GM23338 (cell line): ENCODE measurements at regions not wholly inside any gene's neighbourhood (a gene's known extent, or its start where the extent isn't known, plus 50 kb on each side); places are given as distances from the start of the nearest gene placed in this dataset.

Experiments
- ATAC-seq: fragments of 200-7000 bp; cut with Tn5 transposase; 3 replicates; pipeline ENCODE4 v1.9.1; 2020
- DNase-seq: peaks from one replicate; pipeline ENCODE4 v3.0.0-alpha.2; 2015; ENCODE audit warnings: low spot score
- H2AFZ ChIP-seq: fragments of 200-600 bp; sonication (generic); 2 replicates; pipeline ENCODE4 v1.8.0; 2016; ENCODE audit warnings: antibody characterized with exemption, mild to moderate bottlenecking, moderate library complexity
- H3F3A ChIP-seq: fragments of 200-600 bp; sonication (generic); replicated peaks from 2 replicates; pipeline ENCODE4 v1.8.0; 2017; ENCODE audit warnings: antibody characterized with exemption, mixed run types, low read depth
- H3K27ac ChIP-seq: fragments of 200-600 bp; sonication (generic); 2 replicates; pipeline ENCODE4 v1.6.1; 2016; ENCODE audit warnings: low read depth
- H3K27me3 ChIP-seq: fragments of 200-600 bp; sonication (generic); 2 replicates; pipeline ENCODE4 v1.8.0; 2016; ENCODE audit warnings: mild to moderate bottlenecking, mixed run types, moderate library complexity; ENCODE audit not compliant: insufficient read depth
- H3K36me3 ChIP-seq: fragments of 200-600 bp; sonication (generic); 2 replicates; pipeline ENCODE4 v1.8.0; 2016; ENCODE audit warnings: mild to moderate bottlenecking; ENCODE audit not compliant: insufficient read depth
- H3K4me1 ChIP-seq: fragments of 200-600 bp; sonication (generic); 2 replicates; pipeline ENCODE4 v1.8.0; 2016; ENCODE audit warnings: mild to moderate bottlenecking, moderate library complexity; ENCODE audit not compliant: insufficient read depth
- H3K4me2 ChIP-seq: fragments of 200-600 bp; sonication (generic); 2 replicates; pipeline ENCODE4 v1.7.1; 2017; ENCODE audit warnings: mixed run types
- H3K4me3 ChIP-seq: fragments of 200-600 bp; sonication (generic); 2 replicates; pipeline ENCODE4 v1.6.1; 2016; ENCODE audit warnings: mixed run types
- H3K79me2 ChIP-seq: fragments of 200-600 bp; sonication (generic); replicated peaks from 2 replicates; pipeline ENCODE4 v1.8.0; 2017; ENCODE audit warnings: mild to moderate bottlenecking; ENCODE audit not compliant: insufficient read depth
- H3K9me2 ChIP-seq: fragments of 200-600 bp; sonication (generic); 2 replicates; pipeline ENCODE4 v1.8.0; 2017; ENCODE audit not compliant: insufficient read depth
- H4K20me1 ChIP-seq: fragments of 200-600 bp; sonication (generic); replicated peaks from 2 replicates; pipeline ENCODE4 v1.8.0; 2017; ENCODE audit warnings: mild to moderate bottlenecking; ENCODE audit not compliant: insufficient read depth
- H3K27ac Mint-ChIP-seq: 2 replicates; pipeline ENCODE4 v1.8.0; 2020; ENCODE audit warnings: inconsistent platforms, mild to moderate bottlenecking, moderate library complexity, mixed read lengths
- H3K27me3 Mint-ChIP-seq: 3 replicates; pipeline ENCODE4 v1.8.0; 2022; ENCODE audit warnings: low read depth, mild to moderate bottlenecking, moderate library complexity, mixed read lengths, inconsistent platforms; ENCODE audit not compliant: insufficient read depth, poor library complexity
- H3K36me3 Mint-ChIP-seq: 3 replicates; pipeline ENCODE4 v1.8.0; 2021; ENCODE audit warnings: low read depth, mild to moderate bottlenecking, inconsistent platforms, moderate library complexity, mixed read lengths
- H3K4me1 Mint-ChIP-seq: 3 replicates; pipeline ENCODE4 v1.8.0; 2020; ENCODE audit warnings: mild to moderate bottlenecking, inconsistent platforms, mixed read lengths
- H3K4me3 Mint-ChIP-seq: 3 replicates; pipeline ENCODE4 v1.8.0; 2021; ENCODE audit warnings: moderate library complexity, mild to moderate bottlenecking, inconsistent platforms, mixed read lengths
- H3K9me3 Mint-ChIP-seq: 3 replicates; pipeline ENCODE4 v1.8.0; 2020; ENCODE audit warnings: moderate library complexity, mild to moderate bottlenecking, inconsistent platforms, mixed read lengths
- CREB1 ChIP-seq: fragments of 250-450 bp; sonication (Bioruptor Pico); IDR thresholded peaks from 2 replicates; pipeline ENCODE4 v1.5.0; 2020; ENCODE audit warnings: low read depth, mild to moderate bottlenecking, moderate library complexity
- EZH2 ChIP-seq: fragments of 200-600 bp; sonication (generic); IDR thresholded peaks from one replicate; pipeline ENCODE4 v1.8.0; 2017; ENCODE audit warnings: antibody characterized with exemption, mild to moderate bottlenecking, low read depth; ENCODE audit not compliant: unreplicated experiment
- EZH2phosphoT487 ChIP-seq: fragments of 200-600 bp; sonication (generic); IDR thresholded peaks from one replicate; pipeline ENCODE4 v1.8.1; 2018; ENCODE audit warnings: antibody characterized with exemption; ENCODE audit not compliant: unreplicated experiment
- JUNB ChIP-seq: IDR thresholded peaks from one replicate; pipeline ENCODE4 v1.6.1; 2016; ENCODE audit warnings: antibody characterized with exemption; ENCODE audit not compliant: unreplicated experiment
- NANOG ChIP-seq: IDR thresholded peaks from 2 replicates; pipeline ENCODE4 v1.6.1; 2016; ENCODE audit warnings: antibody characterized with exemption, borderline replicate concordance
- POLR2AphosphoS5 ChIP-seq: IDR thresholded peaks from 2 replicates; pipeline ENCODE4 v1.6.1; 2016; ENCODE audit warnings: antibody characterized with exemption, low read depth
- STAT1 ChIP-seq: IDR thresholded peaks from one replicate; pipeline ENCODE4 v1.6.1; 2016; ENCODE audit warnings: antibody characterized with exemption; ENCODE audit not compliant: unreplicated experiment
- ZNF114 ChIP-seq: fragments of 250-450 bp; sonication (Bioruptor Pico); IDR thresholded peaks from 2 replicates; pipeline ENCODE4 v1.5.0; 2020; ENCODE audit warnings: mild to moderate bottlenecking, moderate library complexity
- ZNF331 ChIP-seq: fragments of 250-450 bp; sonication (Bioruptor Pico); IDR thresholded peaks from 2 replicates; pipeline ENCODE4 v1.5.0; 2020; ENCODE audit warnings: low read depth, mild to moderate bottlenecking, moderate library complexity
- TF ChIP-seq, protein P1 (sequence below): IDR thresholded peaks from one replicate; pipeline ENCODE4 v1.6.1; 2018; ENCODE audit warnings: antibody characterized with exemption; ENCODE audit not compliant: unreplicated experiment
- TF ChIP-seq, protein P2 (sequence below): IDR thresholded peaks from 2 replicates; pipeline ENCODE4 v1.6.1; 2016; ENCODE audit warnings: antibody characterized with exemption
- TF ChIP-seq, protein P3 (sequence below), 2 experiments: fragments of 200-600 bp in 1 of 2; sonication (generic) in 1 of 2; conservative IDR thresholded peaks; 2 replicates each; pipeline versions ENCODE4 v1.5.1 to v1.6.1; 2016 to 2017; ENCODE audit warnings: antibody characterized with exemption in 2 of 2, low read depth in 2 of 2, mild to moderate bottlenecking in 2 of 2, moderate library complexity in 1 of 2
- TF ChIP-seq, protein P4 (sequence below): fragments of 250-450 bp; sonication (Bioruptor Pico); IDR thresholded peaks from 2 replicates; pipeline ENCODE4 v1.5.0; 2020; ENCODE audit warnings: mild to moderate bottlenecking, moderate library complexity

DNA sequence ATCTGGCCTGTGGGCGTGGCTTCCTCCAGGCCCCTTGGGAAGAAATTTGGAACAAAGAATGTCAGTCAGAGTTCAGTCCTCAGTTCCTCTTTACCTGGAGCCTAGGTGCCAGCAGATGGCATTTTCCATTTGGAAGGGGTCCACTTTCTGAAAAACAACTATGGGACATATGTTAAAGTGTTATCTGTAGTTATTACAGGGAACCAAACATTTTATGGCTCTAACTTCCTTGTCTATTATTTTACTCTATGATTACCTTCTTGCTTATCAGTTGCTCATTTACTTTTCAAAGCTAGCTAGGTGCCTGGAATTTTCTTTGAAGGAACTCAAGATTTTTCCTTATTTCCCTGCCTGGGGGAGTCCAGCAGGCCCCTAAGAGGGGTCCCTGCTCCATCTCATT lies 159.8 kb upstream of the PUDP start:
- Histone ChIP-seq H3K4me2 (no peak overlapping the region), H2AFZ (no peak overlapping the region), H3K36me3 (no peaks in the 10 kb centered on the region), H3K27me3 (no peaks in the 10 kb centered on the region), H3K79me2 (no peaks in the 10 kb centered on the region), H3K9me2 (no peaks in the 10 kb centered on the region), H3K27ac (no peak overlapping the region), H3K4me1 (no peaks in the 10 kb centered on the region), H3K4me3 (no peak overlapping the region), H4K20me1 (no peaks in the 10 kb centered on the region), H3F3A (no peaks in the 10 kb centered on the region)
- TF ChIP-seq ZNF331 (no peak), ZNF114 (CRISPR knock-in tag) (no peak), NANOG (no peak), EZH2phosphoT487 (no peak), STAT1 (no peak), CREB1 (CRISPR knock-in tag) (no peak), JUNB (no peak), EZH2 (no peak), POLR2AphosphoS5 (no peak)
- TF ChIP-seq, protein P1, sequence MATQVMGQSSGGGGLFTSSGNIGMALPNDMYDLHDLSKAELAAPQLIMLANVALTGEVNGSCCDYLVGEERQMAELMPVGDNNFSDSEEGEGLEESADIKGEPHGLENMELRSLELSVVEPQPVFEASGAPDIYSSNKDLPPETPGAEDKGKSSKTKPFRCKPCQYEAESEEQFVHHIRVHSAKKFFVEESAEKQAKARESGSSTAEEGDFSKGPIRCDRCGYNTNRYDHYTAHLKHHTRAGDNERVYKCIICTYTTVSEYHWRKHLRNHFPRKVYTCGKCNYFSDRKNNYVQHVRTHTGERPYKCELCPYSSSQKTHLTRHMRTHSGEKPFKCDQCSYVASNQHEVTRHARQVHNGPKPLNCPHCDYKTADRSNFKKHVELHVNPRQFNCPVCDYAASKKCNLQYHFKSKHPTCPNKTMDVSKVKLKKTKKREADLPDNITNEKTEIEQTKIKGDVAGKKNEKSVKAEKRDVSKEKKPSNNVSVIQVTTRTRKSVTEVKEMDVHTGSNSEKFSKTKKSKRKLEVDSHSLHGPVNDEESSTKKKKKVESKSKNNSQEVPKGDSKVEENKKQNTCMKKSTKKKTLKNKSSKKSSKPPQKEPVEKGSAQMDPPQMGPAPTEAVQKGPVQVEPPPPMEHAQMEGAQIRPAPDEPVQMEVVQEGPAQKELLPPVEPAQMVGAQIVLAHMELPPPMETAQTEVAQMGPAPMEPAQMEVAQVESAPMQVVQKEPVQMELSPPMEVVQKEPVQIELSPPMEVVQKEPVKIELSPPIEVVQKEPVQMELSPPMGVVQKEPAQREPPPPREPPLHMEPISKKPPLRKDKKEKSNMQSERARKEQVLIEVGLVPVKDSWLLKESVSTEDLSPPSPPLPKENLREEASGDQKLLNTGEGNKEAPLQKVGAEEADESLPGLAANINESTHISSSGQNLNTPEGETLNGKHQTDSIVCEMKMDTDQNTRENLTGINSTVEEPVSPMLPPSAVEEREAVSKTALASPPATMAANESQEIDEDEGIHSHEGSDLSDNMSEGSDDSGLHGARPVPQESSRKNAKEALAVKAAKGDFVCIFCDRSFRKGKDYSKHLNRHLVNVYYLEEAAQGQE = no peak
- TF ChIP-seq, protein P2, sequence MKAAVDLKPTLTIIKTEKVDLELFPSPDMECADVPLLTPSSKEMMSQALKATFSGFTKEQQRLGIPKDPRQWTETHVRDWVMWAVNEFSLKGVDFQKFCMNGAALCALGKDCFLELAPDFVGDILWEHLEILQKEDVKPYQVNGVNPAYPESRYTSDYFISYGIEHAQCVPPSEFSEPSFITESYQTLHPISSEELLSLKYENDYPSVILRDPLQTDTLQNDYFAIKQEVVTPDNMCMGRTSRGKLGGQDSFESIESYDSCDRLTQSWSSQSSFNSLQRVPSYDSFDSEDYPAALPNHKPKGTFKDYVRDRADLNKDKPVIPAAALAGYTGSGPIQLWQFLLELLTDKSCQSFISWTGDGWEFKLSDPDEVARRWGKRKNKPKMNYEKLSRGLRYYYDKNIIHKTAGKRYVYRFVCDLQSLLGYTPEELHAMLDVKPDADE = no peak
- TF ChIP-seq, protein P3, sequence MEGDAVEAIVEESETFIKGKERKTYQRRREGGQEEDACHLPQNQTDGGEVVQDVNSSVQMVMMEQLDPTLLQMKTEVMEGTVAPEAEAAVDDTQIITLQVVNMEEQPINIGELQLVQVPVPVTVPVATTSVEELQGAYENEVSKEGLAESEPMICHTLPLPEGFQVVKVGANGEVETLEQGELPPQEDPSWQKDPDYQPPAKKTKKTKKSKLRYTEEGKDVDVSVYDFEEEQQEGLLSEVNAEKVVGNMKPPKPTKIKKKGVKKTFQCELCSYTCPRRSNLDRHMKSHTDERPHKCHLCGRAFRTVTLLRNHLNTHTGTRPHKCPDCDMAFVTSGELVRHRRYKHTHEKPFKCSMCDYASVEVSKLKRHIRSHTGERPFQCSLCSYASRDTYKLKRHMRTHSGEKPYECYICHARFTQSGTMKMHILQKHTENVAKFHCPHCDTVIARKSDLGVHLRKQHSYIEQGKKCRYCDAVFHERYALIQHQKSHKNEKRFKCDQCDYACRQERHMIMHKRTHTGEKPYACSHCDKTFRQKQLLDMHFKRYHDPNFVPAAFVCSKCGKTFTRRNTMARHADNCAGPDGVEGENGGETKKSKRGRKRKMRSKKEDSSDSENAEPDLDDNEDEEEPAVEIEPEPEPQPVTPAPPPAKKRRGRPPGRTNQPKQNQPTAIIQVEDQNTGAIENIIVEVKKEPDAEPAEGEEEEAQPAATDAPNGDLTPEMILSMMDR (conservative IDR thresholded peaks at IDR 0.05; ENCODE audit: low read depth in 2 of 2) = no peak
- TF ChIP-seq, protein P4, sequence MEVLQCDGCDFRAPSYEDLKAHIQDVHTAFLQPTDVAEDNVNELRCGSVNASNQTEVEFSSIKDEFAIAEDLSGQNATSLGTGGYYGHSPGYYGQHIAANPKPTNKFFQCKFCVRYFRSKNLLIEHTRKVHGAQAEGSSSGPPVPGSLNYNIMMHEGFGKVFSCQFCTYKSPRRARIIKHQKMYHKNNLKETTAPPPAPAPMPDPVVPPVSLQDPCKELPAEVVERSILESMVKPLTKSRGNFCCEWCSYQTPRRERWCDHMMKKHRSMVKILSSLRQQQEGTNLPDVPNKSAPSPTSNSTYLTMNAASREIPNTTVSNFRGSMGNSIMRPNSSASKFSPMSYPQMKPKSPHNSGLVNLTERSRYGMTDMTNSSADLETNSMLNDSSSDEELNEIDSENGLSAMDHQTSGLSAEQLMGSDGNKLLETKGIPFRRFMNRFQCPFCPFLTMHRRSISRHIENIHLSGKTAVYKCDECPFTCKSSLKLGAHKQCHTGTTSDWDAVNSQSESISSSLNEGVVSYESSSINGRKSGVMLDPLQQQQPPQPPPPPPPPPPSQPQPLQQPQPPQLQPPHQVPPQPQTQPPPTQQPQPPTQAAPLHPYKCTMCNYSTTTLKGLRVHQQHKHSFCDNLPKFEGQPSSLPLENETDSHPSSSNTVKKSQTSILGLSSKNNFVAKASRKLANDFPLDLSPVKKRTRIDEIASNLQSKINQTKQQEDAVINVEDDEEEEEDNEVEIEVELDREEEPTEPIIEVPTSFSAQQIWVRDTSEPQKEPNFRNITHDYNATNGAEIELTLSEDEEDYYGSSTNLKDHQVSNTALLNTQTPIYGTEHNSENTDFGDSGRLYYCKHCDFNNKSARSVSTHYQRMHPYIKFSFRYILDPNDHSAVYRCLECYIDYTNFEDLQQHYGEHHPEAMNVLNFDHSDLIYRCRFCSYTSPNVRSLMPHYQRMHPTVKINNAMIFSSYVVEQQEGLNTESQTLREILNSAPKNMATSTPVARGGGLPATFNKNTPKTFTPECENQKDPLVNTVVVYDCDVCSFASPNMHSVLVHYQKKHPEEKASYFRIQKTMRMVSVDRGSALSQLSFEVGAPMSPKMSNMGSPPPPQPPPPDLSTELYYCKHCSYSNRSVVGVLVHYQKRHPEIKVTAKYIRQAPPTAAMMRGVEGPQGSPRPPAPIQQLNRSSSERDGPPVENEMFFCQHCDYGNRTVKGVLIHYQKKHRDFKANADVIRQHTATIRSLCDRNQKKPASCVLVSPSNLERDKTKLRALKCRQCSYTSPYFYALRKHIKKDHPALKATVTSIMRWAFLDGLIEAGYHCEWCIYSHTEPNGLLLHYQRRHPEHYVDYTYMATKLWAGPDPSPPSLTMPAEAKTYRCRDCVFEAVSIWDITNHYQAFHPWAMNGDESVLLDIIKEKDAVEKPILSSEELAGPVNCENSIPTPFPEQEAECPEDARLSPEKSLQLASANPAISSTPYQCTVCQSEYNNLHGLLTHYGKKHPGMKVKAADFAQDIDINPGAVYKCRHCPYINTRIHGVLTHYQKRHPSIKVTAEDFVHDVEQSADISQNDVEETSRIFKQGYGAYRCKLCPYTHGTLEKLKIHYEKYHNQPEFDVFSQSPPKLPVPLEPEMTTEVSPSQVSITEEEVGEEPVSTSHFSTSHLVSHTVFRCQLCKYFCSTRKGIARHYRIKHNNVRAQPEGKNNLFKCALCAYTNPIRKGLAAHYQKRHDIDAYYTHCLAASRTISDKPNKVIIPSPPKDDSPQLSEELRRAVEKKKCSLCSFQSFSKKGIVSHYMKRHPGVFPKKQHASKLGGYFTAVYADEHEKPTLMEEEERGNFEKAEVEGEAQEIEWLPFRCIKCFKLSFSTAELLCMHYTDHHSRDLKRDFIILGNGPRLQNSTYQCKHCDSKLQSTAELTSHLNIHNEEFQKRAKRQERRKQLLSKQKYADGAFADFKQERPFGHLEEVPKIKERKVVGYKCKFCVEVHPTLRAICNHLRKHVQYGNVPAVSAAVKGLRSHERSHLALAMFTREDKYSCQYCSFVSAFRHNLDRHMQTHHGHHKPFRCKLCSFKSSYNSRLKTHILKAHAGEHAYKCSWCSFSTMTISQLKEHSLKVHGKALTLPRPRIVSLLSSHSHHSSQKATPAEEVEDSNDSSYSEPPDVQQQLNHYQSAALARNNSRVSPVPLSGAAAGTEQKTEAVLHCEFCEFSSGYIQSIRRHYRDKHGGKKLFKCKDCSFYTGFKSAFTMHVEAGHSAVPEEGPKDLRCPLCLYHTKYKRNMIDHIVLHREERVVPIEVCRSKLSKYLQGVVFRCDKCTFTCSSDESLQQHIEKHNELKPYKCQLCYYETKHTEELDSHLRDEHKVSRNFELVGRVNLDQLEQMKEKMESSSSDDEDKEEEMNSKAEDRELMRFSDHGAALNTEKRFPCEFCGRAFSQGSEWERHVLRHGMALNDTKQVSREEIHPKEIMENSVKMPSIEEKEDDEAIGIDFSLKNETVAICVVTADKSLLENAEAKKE (CRISPR knock-in tag) = no peak
- Mint-ChIP-seq H3K9me3 (no peaks in the 10 kb centered on the region), H3K4me3 (no peak overlapping the region), H3K4me1 (no peaks in the 10 kb centered on the region), H3K27ac (no peak overlapping the region), H3K27me3 (no peaks in the 10 kb centered on the region), H3K36me3 (no peaks in the 10 kb centered on the region)
- DNase-seq (no peak), ATAC-seq (no peak)
